Endodermal cell (in vitro differentiated cells): ENCODE measurements at regions not wholly inside any gene's neighbourhood (a gene's known extent, or its start where the extent isn't known, plus 50 kb on each side); places are given as distances from the start of the nearest gene placed in this dataset.
"Not testable (repeated sequence)": the region's sequence is repeated elsewhere in the genome, so short reads cannot be mapped to it uniquely, and the experiment has no call there.

Source experiments
- DNase-seq: peaks from one replicate; pipeline ENCODE4 v3.0.0-alpha.2; 2017
- H3K27ac ChIP-seq: 2 replicates; pipeline ENCODE4 v1.5.1; 2013; ENCODE audit warnings: mild to moderate bottlenecking, low read depth, low read length, moderate library complexity
- H3K27me3 ChIP-seq: 2 replicates; pipeline ENCODE4 v1.6.1; 2013; ENCODE audit warnings: mild to moderate bottlenecking, low read length, moderate library complexity; ENCODE audit not compliant: insufficient read depth, control insufficient read depth, poor library complexity, severe bottlenecking
- H3K36me3 ChIP-seq: 2 replicates; pipeline ENCODE4 v1.7.0; 2013; ENCODE audit warnings: mild to moderate bottlenecking, low read length, moderate library complexity; ENCODE audit not compliant: control insufficient read depth, insufficient read depth
- H3K4me1 ChIP-seq: one replicate; pipeline ENCODE4 v1.7.0; 2013; ENCODE audit warnings: low read length; ENCODE audit not compliant: control insufficient read depth, insufficient read depth
- H3K4me3 ChIP-seq: 2 replicates; pipeline ENCODE4 v1.5.1; 2013; ENCODE audit warnings: mild to moderate bottlenecking, low read length, moderate library complexity
- H3K9ac ChIP-seq: 2 replicates; pipeline ENCODE4 v1.6.1; 2013; ENCODE audit warnings: mild to moderate bottlenecking, low read length, moderate library complexity; ENCODE audit not compliant: poor library complexity, severe bottlenecking; ENCODE audit errors: extremely low read depth
- H3K9me3 ChIP-seq: 2 replicates; pipeline ENCODE4 v1.6.1; 2013; ENCODE audit warnings: mild to moderate bottlenecking, low read length, moderate library complexity; ENCODE audit not compliant: control insufficient read depth
- H3K27ac Mint-ChIP-seq: 2 replicates; pipeline ENCODE4 v1.8.0; 2020; ENCODE audit warnings: mixed read lengths
- H3K27me3 Mint-ChIP-seq: 2 replicates; pipeline ENCODE4 v1.8.0; 2021; ENCODE audit warnings: mild to moderate bottlenecking, mixed read lengths; ENCODE audit not compliant: insufficient read depth
- H3K36me3 Mint-ChIP-seq: 2 replicates; pipeline ENCODE4 v1.8.0; 2020; ENCODE audit warnings: low read depth, mixed read lengths
- H3K4me1 Mint-ChIP-seq: 2 replicates; pipeline ENCODE4 v1.8.0; 2020; ENCODE audit warnings: mixed read lengths
- H3K4me3 Mint-ChIP-seq: 2 replicates; pipeline ENCODE4 v1.8.0; 2020; ENCODE audit warnings: mild to moderate bottlenecking, moderate library complexity, mixed read lengths
- H3K9me3 Mint-ChIP-seq: 2 replicates; pipeline ENCODE4 v1.8.0; 2020; ENCODE audit warnings: mild to moderate bottlenecking, mixed read lengths
- WGBS, 2 experiments: methylation state at CpG; one replicate each; pipeline versions ENCODE4 v1.1.5 to v1.1.7; 2013; ENCODE audit warnings: missing lambda C conversion rate in 2 of 2, mixed read lengths in 1 of 2; ENCODE audit not compliant: insufficient coverage in 1 of 2, insufficient read length in 1 of 2; 5-methylcytosine and 5-hydroxymethylcytosine counted together
- TF ChIP-seq, protein P1 (sequence below): fragments of 200-600 bp; sonication (generic); conservative IDR thresholded peaks from 2 replicates; pipeline ENCODE4 v1.5.0; 2021; ENCODE audit warnings: antibody characterized with exemption, mild to moderate bottlenecking

DNA sequence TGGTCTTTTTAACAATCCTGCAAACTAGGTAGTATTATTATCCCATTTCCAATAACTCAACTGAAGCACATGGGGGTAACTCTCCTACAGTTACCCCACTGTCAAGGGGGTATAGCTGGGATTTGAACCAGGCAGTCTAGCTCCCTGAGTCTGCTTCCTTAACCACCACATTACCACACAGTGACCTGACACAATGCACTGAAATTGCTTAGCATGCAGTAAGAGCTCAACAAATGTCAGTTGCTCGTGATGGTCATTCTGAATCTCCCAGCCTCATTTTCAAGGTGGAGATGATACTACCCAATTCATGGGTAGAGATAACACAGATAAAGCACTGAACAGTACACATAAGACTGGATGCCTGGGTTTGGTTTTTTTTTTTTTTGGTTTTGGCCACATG is 193.2 kb upstream of the MYLIP start:
- Histone ChIP-seq H3K9ac (no peak overlapping the region), H3K4me1 (no peaks in the 10 kb centered on the region), H3K36me3 (no peaks in the 10 kb centered on the region), H3K4me3 (no peak overlapping the region), H3K9me3 (peaks cover 36% of the 10 kb centered on the region), H3K27ac (no peak overlapping the region), H3K27me3 (no peaks in the 10 kb centered on the region)
- Mint-ChIP-seq H3K27me3 (peaks cover 1% of the 10 kb centered on the region), H3K27ac (no peak overlapping the region), H3K36me3 (peaks cover 3% of the 10 kb centered on the region), H3K4me1 (no peaks in the 10 kb centered on the region), H3K4me3 (no peak overlapping the region), H3K9me3 (peaks cover 46% of the 10 kb centered on the region)
- no peak for DNase-seq
- WGBS, 2 experiments, result 97% methylated on average over 1 of the region's 1 CpG; no CpG with 5 or more reads in 1 of the 2 experiments
- TF ChIP-seq, protein P1, sequence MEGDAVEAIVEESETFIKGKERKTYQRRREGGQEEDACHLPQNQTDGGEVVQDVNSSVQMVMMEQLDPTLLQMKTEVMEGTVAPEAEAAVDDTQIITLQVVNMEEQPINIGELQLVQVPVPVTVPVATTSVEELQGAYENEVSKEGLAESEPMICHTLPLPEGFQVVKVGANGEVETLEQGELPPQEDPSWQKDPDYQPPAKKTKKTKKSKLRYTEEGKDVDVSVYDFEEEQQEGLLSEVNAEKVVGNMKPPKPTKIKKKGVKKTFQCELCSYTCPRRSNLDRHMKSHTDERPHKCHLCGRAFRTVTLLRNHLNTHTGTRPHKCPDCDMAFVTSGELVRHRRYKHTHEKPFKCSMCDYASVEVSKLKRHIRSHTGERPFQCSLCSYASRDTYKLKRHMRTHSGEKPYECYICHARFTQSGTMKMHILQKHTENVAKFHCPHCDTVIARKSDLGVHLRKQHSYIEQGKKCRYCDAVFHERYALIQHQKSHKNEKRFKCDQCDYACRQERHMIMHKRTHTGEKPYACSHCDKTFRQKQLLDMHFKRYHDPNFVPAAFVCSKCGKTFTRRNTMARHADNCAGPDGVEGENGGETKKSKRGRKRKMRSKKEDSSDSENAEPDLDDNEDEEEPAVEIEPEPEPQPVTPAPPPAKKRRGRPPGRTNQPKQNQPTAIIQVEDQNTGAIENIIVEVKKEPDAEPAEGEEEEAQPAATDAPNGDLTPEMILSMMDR, result no peak

DNA sequence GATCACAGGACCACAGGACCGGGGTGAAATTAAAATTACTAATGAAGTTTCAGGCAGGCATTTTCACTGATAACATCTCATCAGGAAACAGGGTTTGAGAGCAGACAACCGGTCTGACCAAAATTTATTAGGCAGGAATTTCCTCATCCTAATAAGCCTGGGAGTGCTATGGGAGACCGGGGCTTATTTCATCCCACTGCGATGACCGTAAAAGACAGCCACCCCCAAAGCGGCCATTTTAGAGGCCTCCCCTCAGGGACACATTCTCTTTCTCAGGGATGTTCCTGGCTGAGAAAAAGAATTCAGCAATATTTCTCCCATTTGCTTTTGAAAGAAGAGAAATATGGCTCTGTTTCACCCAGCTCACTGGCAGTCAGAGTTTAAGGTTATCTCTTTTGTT is 197.2 kb upstream of the MYLIP start:
- H3K4me3 Mint-ChIP-seq, H3K27ac Mint-ChIP-seq, H3K4me1 Mint-ChIP-seq, H3K4me1 ChIP-seq, H3K27me3 ChIP-seq, H3K4me3 ChIP-seq, H3K27me3 Mint-ChIP-seq, DNase-seq, H3K36me3 ChIP-seq, H3K27ac ChIP-seq, H3K36me3 Mint-ChIP-seq, H3K9ac ChIP-seq: not testable (repeated sequence)
- H3K9me3 Mint-ChIP-seq, result peaks cover 46% of the 10 kb centered on the region
- WGBS, 2 experiments, result 96 to 97% methylated on average over 6 of the region's 6 CpGs
- peaks cover 34% of the 10 kb centered on the region for H3K9me3 ChIP-seq

DNA sequence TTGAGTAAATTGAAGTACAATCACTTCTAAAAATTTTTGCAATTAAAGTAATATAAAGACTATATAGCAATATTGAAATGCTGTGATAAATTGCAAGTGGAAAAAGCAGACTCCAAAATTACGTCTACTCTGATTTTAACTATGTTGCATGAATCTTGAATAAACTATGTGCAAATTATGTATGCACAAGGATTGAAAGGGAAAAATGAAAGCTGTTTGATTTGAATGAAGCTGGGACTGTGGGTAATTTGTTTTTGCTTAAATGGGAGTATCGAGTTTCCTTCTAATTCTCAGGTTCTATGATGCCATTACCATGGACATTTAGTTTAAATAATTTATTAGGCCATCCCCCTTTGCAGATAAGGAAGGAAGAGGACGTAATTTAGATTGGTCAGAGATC is 198.7 kb upstream of the MYLIP start:
- no peak for DNase-seq
- H3K27ac Mint-ChIP-seq, result no peak overlapping the region
- H3K9me3 Mint-ChIP-seq, result peaks cover 46% of the 10 kb centered on the region
- Histone ChIP-seq H3K9me3 (peaks cover 34% of the 10 kb centered on the region), H3K27me3 (no peaks in the 10 kb centered on the region), H3K4me3 (no peak overlapping the region), H3K4me1 (no peaks in the 10 kb centered on the region), H3K27ac (no peak overlapping the region), H3K36me3 (no peaks in the 10 kb centered on the region), H3K9ac (no peak overlapping the region)
- WGBS, 2 experiments, result 89 to 100% methylated on average over 1 to 3 of the region's 3 CpGs
- no peak overlapping the region for H3K4me3 Mint-ChIP-seq
- TF ChIP-seq, protein P1, result no peak
- H3K27me3 Mint-ChIP-seq, result peaks cover 1% of the 10 kb centered on the region
- peaks cover 1% of the 10 kb centered on the region for H3K4me1 Mint-ChIP-seq
- peaks cover 4% of the 10 kb centered on the region for H3K36me3 Mint-ChIP-seq

DNA sequence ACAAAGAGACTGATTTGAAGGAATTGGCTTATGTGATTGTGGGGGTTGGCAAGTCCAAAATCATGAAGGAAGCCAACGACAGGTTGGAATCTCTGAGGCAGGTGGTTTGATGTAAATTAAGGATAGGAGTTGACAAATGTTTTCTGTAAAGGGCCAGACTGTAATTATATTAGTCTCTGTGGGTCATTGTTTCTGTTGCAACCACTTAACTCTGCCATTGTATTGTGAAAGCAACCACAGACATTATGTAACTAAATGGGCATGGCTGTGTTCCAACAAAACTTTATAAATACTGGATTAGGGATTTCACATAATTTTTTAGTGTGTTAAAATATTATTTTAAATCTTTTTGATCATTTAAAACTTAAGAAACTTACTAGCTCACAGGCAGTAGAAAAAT is 199.2 kb upstream of the MYLIP start:
- Mint-ChIP-seq H3K36me3 (peaks cover 4% of the 10 kb centered on the region), H3K27ac (no peak overlapping the region), H3K4me1 (peaks cover 1% of the 10 kb centered on the region), H3K9me3 (peaks cover 46% of the 10 kb centered on the region), H3K4me3 (no peak overlapping the region), H3K27me3 (no peaks in the 10 kb centered on the region)
- DNase-seq, result no peak
- Histone ChIP-seq H3K4me1 (no peaks in the 10 kb centered on the region), H3K27me3 (no peaks in the 10 kb centered on the region), H3K9ac (no peak overlapping the region), H3K36me3 (no peaks in the 10 kb centered on the region), H3K9me3 (peaks cover 34% of the 10 kb centered on the region), H3K4me3 (no peak overlapping the region), H3K27ac (no peak overlapping the region)
- TF ChIP-seq, protein P1, result no peak
- WGBS, 2 experiments, result 100% methylated on average over 1 of the region's 1 CpG; no CpG with 5 or more reads in 1 of the 2 experiments
